H1 (cell line): ENCODE measurements at regions not wholly inside any gene's neighbourhood (a gene's known extent, or its start where the extent isn't known, plus 50 kb on each side); places are given as distances from the start of the nearest gene placed in this dataset.

Source experiments
- CTCF ChIA-PET: fragments of 300-600 bp; sonication (Branson Sonifier 250); formaldehyde crosslinking; loops from one replicate; lab custom pipeline; 2021; ENCODE audit not compliant: partially characterized antibody; lab: Charles Lee
- POLR2A ChIA-PET: fragments of 300-600 bp; sonication (Branson Sonifier 250); formaldehyde crosslinking; loops from one replicate; lab custom pipeline; 2021; ENCODE audit warnings: inconsistent platforms; ENCODE audit not compliant: partially characterized antibody; lab: Charles Lee
- DNase-seq, 2 experiments: peaks; one replicate each; pipeline versions ENCODE4 v3.0.0 to v3.0.0-alpha.2; 2010 to 2022; ENCODE audit warnings: low spot score in 2 of 2, low read depth in 1 of 2, mixed read lengths in 1 of 2
- FAIRE-seq: peaks from 2 replicates; lab custom pipeline; 2011; peaks lifted over from hg19 to GRCh38; lab: Jason Lieb, UNC
- H2AFZ ChIP-seq: 2 replicates; pipeline ENCODE4 v1.8.1; 2012; ENCODE audit warnings: low read length, inconsistent platforms
- H2AK5ac ChIP-seq: 2 replicates; pipeline ENCODE4 v1.6.1; 2013; ENCODE audit warnings: low read depth, low read length
- H2BK120ac ChIP-seq: replicated peaks from 2 replicates; pipeline ENCODE3; 2013; ENCODE audit warnings: low read depth, low read length, inconsistent platforms
- H2BK12ac ChIP-seq: 2 replicates; pipeline ENCODE4 v1.6.1; 2013; ENCODE audit warnings: low read depth, low read length
- H2BK15ac ChIP-seq: 2 replicates; pipeline ENCODE4 v1.6.1; 2013; ENCODE audit warnings: low read length
- H2BK20ac ChIP-seq: 2 replicates; pipeline ENCODE4 v1.6.1; 2013; ENCODE audit warnings: low read length
- H2BK5ac ChIP-seq: 2 replicates; pipeline ENCODE4 v1.6.1; 2013; ENCODE audit warnings: low read depth, low read length
- H3K14ac ChIP-seq: 2 replicates; pipeline ENCODE4 v1.6.1; 2013; ENCODE audit warnings: inconsistent platforms; ENCODE audit not compliant: insufficient read length
- H3K18ac ChIP-seq: 2 replicates; pipeline ENCODE4 v1.6.1; 2013; ENCODE audit warnings: low read length; ENCODE audit errors: extremely low read depth
- H3K23ac ChIP-seq: 2 replicates; pipeline ENCODE4 v1.6.1; 2013; ENCODE audit warnings: inconsistent platforms; ENCODE audit not compliant: insufficient read length
- H3K23me2 ChIP-seq: 2 replicates; pipeline ENCODE4 v1.6.1; 2013; ENCODE audit warnings: low read depth, low read length
- H3K27ac ChIP-seq: 2 replicates; pipeline ENCODE4 v1.6.1; 2011; ENCODE audit warnings: low read depth, low read length, inconsistent platforms
- H3K27me3 ChIP-seq, 4 experiments: replicated peaks in 1 of 4; 1 replicate in 1 of 4; 2 replicates in 3 of 4; pipeline versions ENCODE4 v1.6.1 to v1.8.1; 2011 to 2013; ENCODE audit warnings: low read length in 3 of 4, mild to moderate bottlenecking in 3 of 4, inconsistent platforms in 2 of 4, mixed read lengths in 2 of 4, moderate library complexity in 1 of 4; ENCODE audit not compliant: control insufficient read depth in 3 of 4, insufficient read depth in 3 of 4; ENCODE audit errors: extremely low read depth in 1 of 4
- H3K36me3 ChIP-seq, 4 experiments: 2 replicates each; pipeline versions ENCODE4 v1.6.1 to v1.8.1; 2011 to 2013; ENCODE audit warnings: mild to moderate bottlenecking in 4 of 4, low read length in 3 of 4, moderate library complexity in 2 of 4, control low read depth in 1 of 4, inconsistent platforms in 1 of 4; ENCODE audit not compliant: insufficient read depth in 4 of 4, control insufficient read depth in 2 of 4
- H3K4ac ChIP-seq: replicated peaks from 2 replicates; pipeline ENCODE3; 2013; ENCODE audit warnings: low read length, low read depth, mixed read lengths, inconsistent platforms; ENCODE audit not compliant: insufficient read length
- H3K4me1 ChIP-seq, 4 experiments: replicated peaks in 1 of 4; 1 replicate in 1 of 4; 2 replicates in 3 of 4; pipeline versions ENCODE4 v1.6.1 to v1.8.1; 2011 to 2013; ENCODE audit warnings: low read length in 3 of 4, inconsistent platforms in 2 of 4, mixed read lengths in 1 of 4; ENCODE audit not compliant: insufficient read depth in 4 of 4, control insufficient read depth in 3 of 4
- H3K4me2 ChIP-seq, 2 experiments: 2 replicates each; pipeline versions ENCODE4 v1.6.1 to v1.8.1; 2011 to 2013; ENCODE audit warnings: low read depth in 2 of 2, low read length in 2 of 2, control low read depth in 1 of 2, inconsistent platforms in 1 of 2, mild to moderate bottlenecking in 1 of 2; ENCODE audit not compliant: insufficient read depth in 1 of 2
- H3K4me3 ChIP-seq, 4 experiments: fragments of 200-600, 300-600 bp in 1 of 4; sonication (generic), shearing (Covaris generic), sonication (Bioruptor Twin) in 1 of 4; 2 replicates each; pipeline versions ENCODE4 v1.5.1 to v1.8.1; 2011 to 2016; ENCODE audit warnings: low read length in 4 of 4, low read depth in 3 of 4, control low read depth in 2 of 4, inconsistent platforms in 2 of 4, mild to moderate bottlenecking in 2 of 4, mixed read lengths in 1 of 4, moderate library complexity in 1 of 4; ENCODE audit not compliant: insufficient read depth in 2 of 4; ENCODE audit errors: extremely low read depth in 1 of 4
- H3K56ac ChIP-seq: replicated peaks from 2 replicates; pipeline ENCODE3; 2013; ENCODE audit warnings: low read depth, mild to moderate bottlenecking, mixed read lengths, low read length, inconsistent platforms; ENCODE audit not compliant: insufficient read length
- H3K79me1 ChIP-seq: 2 replicates; pipeline ENCODE4 v1.6.1; 2013; ENCODE audit warnings: low read depth, low read length, control low read depth
- H3K79me2 ChIP-seq, 2 experiments: 2 replicates each; pipeline versions ENCODE4 v1.6.1 to v1.8.1; 2012 to 2013; ENCODE audit warnings: low read length in 2 of 2, mild to moderate bottlenecking in 2 of 2, inconsistent platforms in 1 of 2; ENCODE audit not compliant: insufficient read depth in 2 of 2, control insufficient read depth in 1 of 2
- H3K9ac ChIP-seq, 4 experiments: replicated peaks in 1 of 4; 1 replicate in 1 of 4; 2 replicates in 3 of 4; pipeline versions ENCODE4 v1.6.1 to v1.8.1; 2011 to 2013; ENCODE audit warnings: low read depth in 3 of 4, low read length in 3 of 4, control low read depth in 2 of 4, mild to moderate bottlenecking in 2 of 4, moderate library complexity in 2 of 4, inconsistent platforms in 1 of 4; ENCODE audit errors: extremely low read depth in 1 of 4
- H3K9me3 ChIP-seq, 2 experiments: 2 replicates each; pipeline versions ENCODE4 v1.6.1 to v1.8.1; 2012 to 2013; ENCODE audit warnings: mild to moderate bottlenecking in 2 of 2, moderate library complexity in 2 of 2, control low read depth in 1 of 2, inconsistent platforms in 1 of 2, low read depth in 1 of 2, low read length in 1 of 2, mixed read lengths in 1 of 2; ENCODE audit not compliant: insufficient read depth in 2 of 2
- H4K20me1 ChIP-seq, 2 experiments: replicated peaks in 1 of 2; 2 replicates each; pipeline versions ENCODE3 to v1.8.1; 2011 to 2013; ENCODE audit warnings: inconsistent platforms in 2 of 2, low read length in 2 of 2, mild to moderate bottlenecking in 1 of 2; ENCODE audit not compliant: insufficient read depth in 2 of 2, control insufficient read depth in 1 of 2
- H4K5ac ChIP-seq: 2 replicates; pipeline ENCODE4 v1.6.1; 2013; ENCODE audit warnings: low read length, low read depth, mixed read lengths, inconsistent platforms; ENCODE audit not compliant: insufficient read length
- H4K8ac ChIP-seq: 2 replicates; pipeline ENCODE4 v1.8.0; 2013; ENCODE audit warnings: mild to moderate bottlenecking, moderate library complexity, low read length, inconsistent platforms; ENCODE audit not compliant: insufficient read depth; ENCODE audit errors: extremely low read depth
- H4K91ac ChIP-seq: replicated peaks from 2 replicates; pipeline ENCODE3; 2013; ENCODE audit warnings: low read length, mixed read lengths, inconsistent platforms; ENCODE audit not compliant: insufficient read length
- SP1 ChIP-seq: IDR thresholded peaks from 2 replicates; pipeline ENCODE4 v1.6.1; 2011; ENCODE audit warnings: low read depth, low read length
- WGBS, 2 experiments: shearing (Covaris generic) in 1 of 2; methylation state at CpG; one replicate each; pipeline versions ENCODE4 v1.1.6 to v1.1.7; 2013 to 2015; ENCODE audit warnings: low lambda C conversion rate in 2 of 2, mixed read lengths in 2 of 2, inconsistent platforms in 1 of 2, low coverage in 1 of 2, missing lambda C conversion rate in 1 of 2; ENCODE audit not compliant: insufficient replicate concordance in 2 of 2, insufficient coverage in 1 of 2, insufficient read length in 1 of 2; ENCODE audit errors: extremely low coverage in 1 of 2, missing lambda C conversion rate in 1 of 2; 5-methylcytosine and 5-hydroxymethylcytosine counted together

DNA sequence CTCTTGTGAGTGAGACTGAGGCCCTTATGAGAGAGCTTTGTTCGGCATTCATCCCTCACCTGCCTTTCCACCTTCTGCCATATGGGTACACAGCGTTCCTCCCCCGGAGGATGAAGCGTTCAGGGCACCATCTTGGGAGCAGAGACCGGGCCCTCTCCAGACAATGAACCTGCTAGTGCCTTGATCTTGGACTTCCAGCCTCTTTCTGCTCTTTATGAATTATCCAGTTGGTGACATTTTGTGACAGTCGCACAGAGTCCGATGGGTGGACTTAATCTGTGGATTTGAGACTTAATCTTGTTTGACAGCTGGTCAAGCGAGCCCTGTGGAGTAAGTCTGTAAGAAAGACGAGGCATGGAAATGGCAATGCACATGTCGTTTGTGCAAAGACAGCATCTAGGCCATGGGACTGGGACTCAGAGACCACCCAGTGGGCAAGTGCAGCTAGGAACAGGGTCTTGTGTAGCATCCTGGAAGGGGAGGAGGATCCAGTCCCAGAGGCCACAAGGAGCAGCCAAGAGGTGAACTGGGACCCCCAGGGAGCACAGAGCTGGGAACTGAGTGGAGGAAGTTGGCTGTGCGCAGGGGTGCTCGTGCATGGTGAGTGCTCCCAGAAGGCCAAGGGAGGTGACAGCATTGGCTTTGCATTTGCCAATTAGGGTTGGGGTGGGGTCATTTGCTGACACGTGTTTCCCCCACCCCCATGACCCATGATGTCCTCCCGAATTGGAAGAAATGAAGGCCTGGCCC is 69.5 kb upstream of the HDAC4 start:
- Histone ChIP-seq H2AFZ (no peak overlapping the region), H3K79me2 (no peaks in the 10 kb centered on the region), H4K20me1 (peaks cover 0 to 1% of the 10 kb centered on the region in 2 experiments), H3K23ac (no peak overlapping the region), H3K9ac (no peak overlapping the region), H2BK20ac (no peak overlapping the region), H3K27ac (no peak overlapping the region), H2BK120ac (no peak overlapping the region), H3K9me3 (peaks cover 19 to 26% of the 10 kb centered on the region in 2 experiments; a peak in 2 of 4 replicates), H3K56ac (no peak overlapping the region), H2BK12ac (no peak overlapping the region), H3K4ac (no peak overlapping the region), H3K36me3 (no peaks in the 10 kb centered on the region), H2BK15ac (no peak overlapping the region), H4K5ac (no peak overlapping the region), H2AK5ac (no peak overlapping the region), H3K79me1 (no peaks in the 10 kb centered on the region), H3K18ac (no peak overlapping the region), H3K23me2 (peaks cover 7% of the 10 kb centered on the region; the same call in 1 of the 2 replicates), H3K4me2 (no peak overlapping the region), H4K91ac (no peak overlapping the region), H4K8ac (no peak overlapping the region), H3K4me3 (no peak overlapping the region), H3K4me1 (no peaks in the 10 kb centered on the region), H3K14ac (no peak overlapping the region), H2BK5ac (no peak overlapping the region), H3K27me3 (no peaks in the 10 kb centered on the region)
- TF ChIP-seq SP1, result no peak
- POLR2A ChIA-PET, result no interaction called here
- 86% methylated on average over 14 of the region's 14 CpGs; no CpG with 5 or more reads in 1 of the 2 experiments for WGBS, 2 experiments
- CTCF ChIA-PET, result no interaction called here
- DNase-seq (no peak), FAIRE-seq (no peak)
